ENCODE measurements at regions not wholly inside any gene's neighbourhood (a gene's known extent, or its start where the extent isn't known, plus 50 kb on each side); places are given as distances from the start of the nearest gene placed in this dataset.

- TF ChIP-seq JUN (IDR thresholded peaks at IDR 0.05) (no peak), ATOH8 (CRISPR knock-in tag; IDR thresholded peaks at IDR 0.05; ENCODE audit: low read depth) (no peak)
These were observed 98.2 kb upstream of the CCNG1 start for GRCh38 chr5:163339148-163339547.
